Fibroblast of skin of abdomen (primary cell): ENCODE measurements at regions not wholly inside any gene's neighbourhood (a gene's known extent, or its start where the extent isn't known, plus 50 kb on each side); places are given as distances from the start of the nearest gene placed in this dataset.

ENCODE experiments used
- DNase-seq: peaks from one replicate; pipeline ENCODE4 v3.0.0-alpha.2; 2013

- DNase-seq = no peak
These were observed 105.1 kb downstream of the TRMT11 start for GRCh38 chr6:126091466-126091865.

GRCh38 chr6:126093108-126093507, 106.8 kb downstream of the TRMT11 start:
- DNase-seq = no peak

DNA sequence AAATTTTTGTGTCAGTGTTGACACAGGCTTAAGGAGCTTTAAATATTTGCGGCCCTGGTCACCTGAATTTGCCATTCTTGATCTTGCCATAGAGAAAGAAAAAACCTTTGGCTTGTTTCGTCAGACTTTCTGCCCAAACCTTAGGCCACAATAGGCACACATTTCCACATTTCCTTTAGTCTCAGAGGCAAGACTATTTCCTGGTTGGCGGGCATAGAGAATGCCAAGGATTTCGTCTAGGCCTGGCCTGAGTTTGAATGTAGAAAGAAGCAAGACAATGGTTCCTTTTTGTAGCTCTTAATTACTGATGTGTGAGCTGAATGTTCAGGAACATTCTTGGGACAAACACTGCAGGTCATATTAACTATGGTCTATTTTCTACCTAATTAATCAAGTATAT, 108.1 kb downstream of the TRMT11 start:
- DNase-seq = no peak

DNA sequence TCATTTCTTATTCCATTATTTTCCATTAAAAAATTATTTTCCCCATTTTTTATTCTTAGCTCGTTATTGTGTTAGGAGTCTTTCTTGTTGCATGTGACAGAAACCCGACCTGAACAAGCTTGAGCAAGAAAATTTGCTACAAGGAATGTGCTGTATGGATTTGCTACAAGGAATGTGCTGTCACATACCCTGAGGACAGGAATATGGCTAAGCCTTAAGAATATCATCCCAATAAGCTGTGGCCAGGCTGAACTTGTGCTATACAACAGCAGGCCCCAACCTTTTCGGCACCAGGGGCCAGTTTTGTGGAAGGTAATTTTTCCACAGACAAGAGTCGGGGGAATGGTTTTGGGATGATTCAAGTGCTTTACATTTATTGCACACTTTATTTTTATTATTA, 114.0 kb downstream of the TRMT11 start:
- no peak for DNase-seq

GRCh38 chr6:126102358-126102757, 116.0 kb downstream of the TRMT11 start:
- DNase-seq = no peak

DNA sequence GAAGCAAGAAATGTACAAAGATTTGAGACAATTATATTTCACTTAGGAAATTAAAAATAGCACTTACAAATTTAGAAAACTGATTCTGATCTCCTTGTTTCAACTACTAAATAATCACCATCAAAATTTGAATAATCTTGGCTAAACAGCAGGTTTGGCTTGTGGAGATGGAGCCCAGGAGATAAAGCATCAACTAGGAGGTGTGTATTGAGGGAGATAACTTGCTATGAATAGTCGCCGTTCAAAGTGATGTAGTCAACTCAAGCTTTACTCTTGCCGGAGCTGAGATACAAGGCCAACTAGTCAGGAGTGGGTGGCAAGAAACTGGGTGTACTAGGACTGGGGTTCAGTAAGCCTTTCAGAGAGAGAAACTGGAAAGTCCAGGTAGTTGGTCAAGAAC, 117.7 kb downstream of the TRMT11 start:
- DNase-seq = no peak

DNA sequence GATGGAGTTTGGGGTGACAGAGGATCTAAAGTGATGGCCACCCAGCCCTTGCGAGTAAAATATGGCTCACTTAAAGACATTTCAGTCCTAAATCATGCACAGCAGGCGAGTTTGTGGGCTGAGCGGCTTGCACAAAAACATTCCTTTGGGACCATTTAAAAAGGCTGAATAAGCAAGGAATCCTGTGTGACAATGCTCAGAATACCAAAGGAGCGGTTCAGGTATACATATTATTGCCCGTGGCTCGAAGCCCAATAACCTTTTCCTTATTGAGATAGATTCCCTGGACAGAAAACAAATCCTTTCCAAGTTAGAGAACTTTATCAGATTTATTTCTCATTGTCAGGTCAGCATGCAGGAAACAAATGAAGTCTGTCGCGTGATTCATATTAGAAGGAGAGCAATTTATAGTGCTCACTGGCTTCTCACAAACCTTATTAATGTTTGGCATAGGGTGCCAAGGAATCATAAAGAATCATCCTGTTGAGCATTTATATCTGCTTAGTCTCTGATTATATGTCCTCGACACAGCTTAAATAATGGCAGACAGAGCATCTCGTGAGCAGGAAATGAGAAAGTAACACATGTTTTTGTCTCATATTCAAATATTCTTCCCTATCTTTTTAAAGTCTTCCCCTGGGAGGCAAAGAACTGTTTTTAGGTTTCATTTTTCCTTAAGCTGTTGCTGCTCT, 121.3 kb downstream of the TRMT11 start:
- peak; percentile 74 for DNase-seq

DNA sequence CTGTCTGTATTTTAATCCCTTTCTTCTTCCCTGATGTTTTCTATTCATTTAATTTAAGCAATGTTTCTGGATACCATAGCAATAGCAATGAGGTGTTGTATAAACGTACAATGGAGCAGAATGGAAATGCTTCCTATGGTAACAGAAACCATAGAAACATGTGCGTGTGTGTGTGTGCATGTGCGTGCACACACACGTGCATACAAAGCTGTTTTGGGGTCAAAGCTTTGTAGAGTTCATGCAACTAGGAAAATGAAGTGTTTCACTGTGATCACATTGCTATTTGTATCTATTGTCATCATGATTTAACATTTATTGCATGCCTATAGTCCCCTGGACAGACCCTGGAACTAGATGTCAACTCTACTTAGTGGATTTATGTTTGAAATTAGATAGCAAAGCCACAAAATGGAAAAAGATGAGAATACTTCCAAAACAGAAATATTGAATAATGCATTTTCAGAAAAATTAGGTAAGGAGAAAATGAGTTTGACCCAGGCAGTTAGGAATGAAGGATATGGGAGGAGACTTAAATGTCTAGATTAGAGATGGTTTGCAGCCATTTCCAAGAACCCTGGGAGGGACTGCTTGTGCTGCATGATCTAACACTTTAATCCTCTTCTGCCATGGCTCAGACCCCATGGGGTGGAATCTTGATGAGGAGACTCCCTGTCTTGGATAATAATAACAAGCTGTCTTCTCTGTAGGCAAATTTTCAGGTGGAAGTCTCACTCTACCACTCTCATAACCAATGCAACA, 124.4 kb downstream of the TRMT11 start:
- DNase-seq = peak; percentile 35

- no peak for DNase-seq
These were observed 125.0 kb downstream of the TRMT11 start for GRCh38 chr6:126111327-126111726.

GRCh38 chr6:126112171-126112632, 125.9 kb downstream of the TRMT11 start:
- peak; percentile 83 for DNase-seq

GRCh38 chr6:126113261-126113660, 126.9 kb downstream of the TRMT11 start:
- no peak for DNase-seq

GRCh38 chr6:126117251-126117650, 130.9 kb downstream of the TRMT11 start:
- DNase-seq = peak; percentile 46

DNA sequence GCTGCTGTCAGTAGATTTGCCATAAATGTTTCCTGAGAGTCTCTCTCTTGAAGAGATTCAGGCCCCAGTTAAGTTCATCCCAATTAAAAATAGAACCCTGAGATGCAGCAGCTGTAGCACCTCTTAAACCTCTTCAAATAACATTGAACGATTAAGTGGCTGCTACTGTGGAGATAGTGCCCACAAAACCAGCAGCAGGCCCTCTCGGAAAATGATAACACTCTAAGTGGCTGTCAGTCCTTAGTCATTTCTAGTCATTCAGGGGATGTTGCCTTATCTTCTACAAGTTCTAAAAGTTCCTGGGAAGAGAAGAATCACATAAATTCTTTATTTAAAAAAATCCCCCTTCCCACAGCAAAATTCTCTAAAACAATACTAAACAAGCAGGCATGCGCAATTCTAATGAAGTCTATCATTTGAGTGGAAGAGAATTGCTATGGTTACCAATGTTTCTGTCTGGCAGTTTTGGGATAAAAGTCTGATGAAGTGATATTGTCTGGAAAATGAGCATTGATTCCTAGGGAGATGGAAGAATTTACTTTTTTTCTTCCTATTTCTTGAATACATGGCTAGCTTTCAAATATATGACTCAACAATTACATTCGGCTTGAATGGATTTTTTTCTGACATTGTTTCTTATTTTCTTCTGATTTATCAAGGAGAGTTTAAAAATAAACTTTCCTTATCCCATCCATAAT, 131.9 kb downstream of the TRMT11 start:
- peak; percentile 31 for DNase-seq

- peak; percentile 4 for DNase-seq
These were observed 132.6 kb downstream of the TRMT11 start for GRCh38 chr6:126118936-126119335.

- no peak for DNase-seq
These were observed 136.9 kb downstream of the TRMT11 start for GRCh38 chr6:126123226-126123625.

GRCh38 chr6:126127659-126128058, 141.3 kb downstream of the TRMT11 start:
- DNase-seq = peak; percentile 25

- DNase-seq = no peak
These were observed 144.9 kb downstream of the TRMT11 start for GRCh38 chr6:126131246-126131645.

GRCh38 chr6:126133984-126134383, 147.6 kb downstream of the TRMT11 start:
- no peak for DNase-seq

- peak; percentile 20 for DNase-seq
These were observed 148.2 kb downstream of the TRMT11 start for GRCh38 chr6:126134491-126134890.

- DNase-seq = no peak
These were observed 153.7 kb downstream of the TRMT11 start for GRCh38 chr6:126140015-126140414.

GRCh38 chr6:126143761-126144251, 157.5 kb downstream of the TRMT11 start:
- DNase-seq = no peak

DNA sequence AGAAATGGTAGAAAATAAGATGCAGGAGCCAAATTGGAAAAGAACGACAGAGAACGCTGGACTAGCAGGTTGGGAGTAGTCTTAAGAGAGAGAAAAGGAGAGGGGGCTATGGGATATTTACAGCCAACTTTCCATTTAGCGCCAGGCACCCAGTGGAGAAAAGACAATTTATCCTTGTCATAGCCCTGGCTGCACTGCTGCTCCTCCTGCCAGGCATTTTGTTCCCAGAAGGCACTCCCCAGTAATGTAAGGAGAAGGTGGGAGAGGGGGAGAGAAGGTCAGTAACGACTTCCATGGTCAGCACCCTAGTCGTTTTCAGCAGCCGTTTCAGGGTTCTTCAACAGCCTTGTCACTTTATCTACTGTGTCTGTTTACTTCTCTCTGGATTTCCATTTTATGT, 159.0 kb downstream of the TRMT11 start:
- no peak for DNase-seq

- DNase-seq = no peak
These were observed 161.0 kb downstream of the TRMT11 start for GRCh38 chr6:126147291-126147815.
